Activated T-cell treated with anti-CD3 and anti-CD28 coated beads for 48 hours (primary cell): ENCODE measurements at regions not wholly inside any gene's neighbourhood (a gene's known extent, or its start where the extent isn't known, plus 50 kb on each side); places are given as distances from the start of the nearest gene placed in this dataset.

Experiments used
- DNase-seq: peaks from one replicate; pipeline ENCODE4 v3.0.0-alpha.2; 2020; ENCODE audit warnings: low read depth

DNA sequence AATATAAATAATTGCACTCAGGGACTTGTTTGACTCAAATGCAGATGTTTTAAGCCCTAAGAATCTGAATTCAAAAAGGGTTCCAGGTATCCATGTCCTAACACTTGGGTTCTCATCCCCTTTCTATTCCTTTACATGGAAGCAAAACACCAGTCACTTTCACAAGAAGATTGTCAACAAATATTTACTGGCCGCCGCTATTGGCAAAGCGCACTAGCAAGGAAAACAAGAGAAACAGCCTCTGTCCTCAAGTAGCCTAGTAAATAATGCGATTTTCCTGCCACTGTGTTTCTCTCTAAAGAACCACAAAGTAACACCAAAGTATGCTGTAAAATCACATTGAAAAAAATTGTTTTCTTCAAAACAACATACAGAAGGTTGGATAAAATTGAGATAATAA, 66.7 kb upstream of the EZH2 start:
- DNase-seq = no peak

DNA sequence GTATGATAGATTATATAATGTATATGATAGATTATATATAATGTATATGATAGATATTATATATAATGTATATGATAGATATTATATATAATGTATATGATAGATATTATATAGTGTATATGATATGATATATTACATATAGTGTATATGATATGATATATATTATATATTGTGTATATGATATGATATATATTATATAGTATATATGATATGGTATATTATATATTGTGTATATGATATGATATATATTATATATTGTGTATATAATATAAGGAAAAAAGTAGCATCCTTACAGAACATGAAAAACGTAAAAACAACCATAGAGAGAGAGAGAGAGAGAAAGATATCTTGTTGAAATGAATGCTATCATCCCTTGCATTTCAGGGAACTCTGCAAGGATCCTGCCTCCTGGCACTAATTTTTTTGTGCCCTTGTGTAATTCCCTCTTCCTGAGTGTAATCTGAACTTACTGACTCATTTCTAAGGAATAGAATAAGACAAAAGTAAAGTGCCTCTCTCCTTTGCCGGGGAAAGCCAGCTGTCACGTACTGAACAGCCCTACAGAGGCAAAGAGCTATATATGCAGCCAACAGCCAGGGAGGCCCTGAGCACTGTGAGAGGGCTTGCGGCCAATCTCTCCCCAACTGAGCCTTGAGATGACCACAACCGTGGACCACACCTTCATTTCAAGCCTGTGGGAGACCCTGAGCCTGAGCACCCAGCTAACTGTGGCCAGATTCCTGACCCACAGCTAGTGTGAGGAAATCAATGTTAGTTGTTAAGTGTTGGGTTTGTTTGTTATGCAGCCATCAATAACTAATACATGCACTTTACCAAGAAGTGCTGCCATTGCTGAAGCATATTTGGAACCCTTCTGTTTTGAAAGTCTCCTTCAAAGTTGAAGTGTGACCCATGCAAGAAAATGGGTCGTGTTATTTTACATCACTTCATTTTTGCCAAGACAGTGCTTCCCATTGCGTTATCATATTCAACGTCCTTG, 61.1 kb upstream of the EZH2 start:
- DNase-seq = no peak

DNA sequence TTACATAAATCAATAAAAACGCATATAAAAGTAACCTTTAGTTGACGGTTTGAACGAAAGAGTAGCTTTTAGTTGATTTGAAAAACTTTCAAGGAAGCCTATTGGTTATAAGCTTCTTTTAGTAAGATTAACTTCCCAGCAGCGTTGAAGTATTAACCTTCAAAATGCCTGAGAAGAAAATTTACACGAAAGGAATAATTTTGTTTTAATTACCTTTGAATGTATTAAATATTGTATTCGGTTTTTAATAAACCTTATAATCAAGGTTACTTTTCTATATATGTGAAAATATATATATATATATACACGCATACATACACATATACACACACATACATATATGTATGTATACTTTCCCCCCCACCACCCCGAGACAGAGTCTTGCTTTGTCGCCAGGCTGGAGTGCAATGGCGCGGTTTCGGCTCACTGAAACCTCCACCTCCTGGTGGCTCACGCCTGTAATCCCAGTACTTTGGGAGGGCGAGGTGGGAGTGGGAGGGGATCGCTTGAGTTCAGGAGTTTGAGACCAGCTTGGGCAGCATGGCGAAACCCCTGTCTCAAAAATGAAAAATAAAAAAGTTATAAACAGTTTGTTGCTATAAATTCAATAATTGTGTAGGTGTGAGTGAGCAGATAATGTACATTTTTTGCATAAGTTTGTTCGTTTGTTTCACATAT, 57.6 kb upstream of the EZH2 start:
- DNase-seq = peak; percentile 63

DNA sequence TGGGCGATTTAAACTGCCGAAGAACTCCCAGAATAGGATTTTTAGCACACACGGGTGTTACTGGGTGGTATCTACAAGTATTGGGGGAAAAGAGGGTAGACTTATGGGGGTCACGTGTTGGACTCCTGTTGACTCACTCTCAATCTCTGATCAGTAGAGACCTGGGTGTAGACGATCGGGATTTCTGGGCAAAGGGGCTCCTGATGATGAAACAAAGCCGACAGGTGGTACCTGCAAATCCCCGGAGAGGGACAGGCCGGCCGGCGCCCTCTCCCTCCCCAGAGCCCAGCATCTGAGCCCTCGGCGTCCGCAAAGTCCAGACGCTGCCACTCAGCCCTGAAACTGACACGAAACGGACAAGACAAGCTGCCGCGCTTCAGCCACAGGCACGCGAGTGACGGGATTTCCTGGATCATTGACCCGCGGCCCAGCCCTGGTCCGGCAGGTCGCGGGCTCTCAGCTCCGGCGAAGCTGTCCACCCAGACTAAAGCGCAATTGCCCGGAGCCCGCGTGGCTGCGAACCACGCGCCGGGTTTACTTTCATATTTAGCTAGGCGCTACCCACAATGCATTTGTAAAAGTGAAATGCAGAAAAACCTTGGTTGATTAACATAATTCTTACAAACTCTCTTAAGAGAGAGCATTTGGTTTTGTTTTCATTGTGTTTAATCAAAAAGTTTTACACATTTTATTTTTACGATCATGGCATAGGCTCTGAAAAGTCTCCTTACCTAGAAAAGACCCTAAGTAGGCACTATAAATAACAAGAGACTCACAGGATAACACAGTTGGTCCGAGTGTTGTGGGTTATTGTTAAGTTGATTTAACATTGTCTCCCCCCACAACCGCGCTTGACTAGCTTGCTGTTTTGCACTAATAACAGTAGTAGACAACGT, 56.9 kb upstream of the EZH2 start:
- DNase-seq = peak; percentile 54

DNA sequence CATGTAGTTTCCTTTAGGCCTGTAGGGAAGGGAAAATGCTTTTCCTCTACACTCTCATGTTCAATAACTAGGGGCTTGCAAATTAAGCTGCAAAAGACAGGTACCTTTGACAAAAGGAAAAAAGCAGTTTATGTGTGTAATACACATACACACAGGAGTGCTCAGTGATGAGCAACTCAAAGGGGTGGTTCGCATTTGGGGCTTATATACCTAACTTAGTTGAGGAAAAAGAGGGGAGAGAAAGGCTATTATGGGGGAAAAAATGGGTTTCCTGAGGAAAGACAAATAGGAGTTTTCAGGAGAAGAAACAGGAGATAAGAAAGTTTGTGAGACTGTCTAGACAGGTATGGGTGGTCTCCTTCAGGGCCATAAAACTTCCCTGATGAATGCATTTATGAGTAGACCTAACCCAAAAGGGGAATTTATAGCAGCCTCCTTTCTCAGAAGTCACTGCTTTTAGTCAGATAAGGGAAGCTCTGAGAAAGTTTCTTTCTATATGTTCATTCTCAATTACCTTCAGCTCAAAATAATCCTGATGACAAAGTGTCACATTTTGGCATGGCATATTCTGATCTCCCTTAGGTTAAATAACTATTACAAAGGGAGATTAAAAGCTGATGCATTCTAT, 55.2 kb upstream of the EZH2 start:
- no peak for DNase-seq

DNA sequence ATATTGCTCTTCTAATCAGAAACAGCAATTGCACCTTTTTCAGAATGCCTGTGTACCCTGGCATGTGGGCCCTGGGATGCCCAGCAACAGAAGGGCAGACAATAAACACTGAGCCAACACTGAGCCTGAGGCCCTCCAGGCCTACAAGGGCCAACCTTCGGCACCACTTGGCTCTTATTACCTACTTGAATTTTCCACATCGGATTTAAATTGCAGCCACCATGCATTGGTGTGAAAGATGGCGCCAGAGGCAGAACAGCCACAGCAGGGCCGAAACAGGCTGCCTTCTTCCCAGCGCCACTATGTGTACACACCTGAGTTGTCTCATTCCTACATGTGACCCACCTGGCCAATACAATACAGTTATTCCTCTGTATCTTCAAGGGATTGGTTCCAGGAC, 51.4 kb upstream of the EZH2 start:
- DNase-seq = no peak
